ENCODE measurements at regions not wholly inside any gene's neighbourhood (a gene's known extent, or its start where the extent isn't known, plus 50 kb on each side); places are given as distances from the start of the nearest gene placed in this dataset.

- Histone ChIP-seq H3K9me3 (ENCODE audit: control insufficient read depth in 2 of 2, low read length in 2 of 2) (no peaks in the 10 kb centered on the region), H3K4me3 (ENCODE audit: low read depth, low read length) (no peak overlapping the region), H3K27me3 (ENCODE audit: control insufficient read depth, insufficient read depth, low read length) (no peaks in the 10 kb centered on the region), H3K27ac (ENCODE audit: insufficient read depth, low read length, poor library complexity, severe bottlenecking) (no peak overlapping the region), H3K36me3 (ENCODE audit: control insufficient read depth, insufficient read depth, low read length) (peaks cover 77% of the 10 kb centered on the region), H3K4me1 (ENCODE audit: control insufficient read depth, insufficient read depth, low read length, poor library complexity, severe bottlenecking) (no peaks in the 10 kb centered on the region)
- ATAC-seq (ENCODE audit: low read depth in 2 of 2) (no peak), DNase-seq (no peak)
- H3K36me3 Mint-ChIP-seq: peaks cover 46% of the 10 kb centered on the region
- no peak overlapping the region for H3K4me3 Mint-ChIP-seq
- H3K4me1 Mint-ChIP-seq: peaks cover 0 to 7% (median 2%) of the 10 kb centered on the region in 4 donors
- no peaks in the 10 kb centered on the region for H3K27me3 Mint-ChIP-seq
- no peak overlapping the region for H3K27ac Mint-ChIP-seq
- H3K9me3 Mint-ChIP-seq: no peaks in the 10 kb centered on the region
Measured at GRCh38 chr4:122305853-122306252, 73.0 kb upstream of the ADAD1 start.

DNA sequence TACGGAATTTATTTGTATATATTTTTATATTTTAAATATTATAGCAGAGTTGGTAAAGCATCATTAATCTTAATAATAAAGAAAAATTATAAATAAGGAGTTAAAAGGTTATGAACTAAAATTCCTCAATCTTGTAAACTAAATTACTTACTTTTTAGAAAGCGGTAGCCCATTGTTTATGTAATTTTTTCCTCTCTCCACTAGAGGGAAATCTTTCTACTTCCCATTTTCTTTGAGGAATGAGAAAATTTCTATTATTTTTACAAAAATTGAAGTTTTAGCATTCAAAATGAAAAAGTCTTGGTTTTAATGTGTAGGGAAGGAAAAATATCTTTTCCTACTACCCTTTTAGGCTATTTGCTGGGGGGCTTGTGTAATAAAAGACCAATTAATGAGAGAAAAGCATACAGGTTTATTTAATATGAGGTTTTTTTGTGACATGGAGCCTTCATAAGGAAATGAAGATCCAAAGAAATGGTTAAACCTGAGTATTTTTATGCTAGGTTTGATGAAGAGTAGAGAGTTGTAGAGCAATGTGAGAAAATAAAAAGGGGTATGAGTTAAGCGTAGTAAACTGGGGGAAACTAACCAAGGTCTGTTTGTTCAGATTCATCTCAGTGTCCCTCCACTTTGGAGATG, 68.7 kb upstream of the ADAD1 start:
- Histone ChIP-seq H3K27me3 (ENCODE audit: control insufficient read depth, insufficient read depth, low read length) (no peaks in the 10 kb centered on the region), H3K36me3 (ENCODE audit: control insufficient read depth, insufficient read depth, low read length) (peaks cover 76% of the 10 kb centered on the region)

DNA sequence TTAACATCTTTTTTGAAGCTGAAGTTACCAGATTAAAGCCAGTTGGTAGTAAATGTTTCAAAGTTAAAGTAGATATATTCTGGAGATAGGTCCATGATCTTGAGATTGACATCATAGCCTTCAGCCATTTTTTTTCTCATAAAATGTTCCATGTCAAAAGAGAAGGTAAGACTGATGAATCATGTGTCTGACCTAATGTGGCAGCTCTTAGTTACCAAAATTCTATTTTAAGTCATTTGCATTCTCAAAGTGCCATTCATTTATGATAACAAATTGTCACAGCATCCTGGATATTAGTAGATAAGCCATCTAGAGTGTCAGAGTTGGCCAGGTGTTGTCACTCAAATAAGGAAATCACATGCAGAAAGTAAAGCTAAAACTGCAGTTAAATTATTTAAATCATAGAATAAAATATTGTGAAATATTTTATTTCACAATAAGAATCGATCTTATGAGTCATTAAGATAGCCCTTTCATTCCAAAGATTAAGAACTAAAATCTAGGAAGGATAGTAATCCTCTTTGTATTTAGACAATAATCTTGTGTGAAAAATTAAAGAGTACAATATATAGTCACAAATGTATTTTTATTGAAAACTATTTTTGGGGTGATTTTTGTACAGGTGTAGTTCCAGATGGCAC, 65.7 kb upstream of the ADAD1 start:
- DNase-seq: no peak
- Histone ChIP-seq H3K4me3 (ENCODE audit: low read depth, low read length) (no peak overlapping the region), H3K36me3 (ENCODE audit: control insufficient read depth, insufficient read depth, low read length) (peaks cover 86% of the 10 kb centered on the region), H3K9me3 (ENCODE audit: control insufficient read depth in 2 of 2, low read length in 2 of 2) (no peaks in the 10 kb centered on the region), H3K4me1 (ENCODE audit: control insufficient read depth, insufficient read depth, low read length, poor library complexity, severe bottlenecking) (no peaks in the 10 kb centered on the region), H3K27me3 (ENCODE audit: control insufficient read depth, insufficient read depth, low read length) (no peaks in the 10 kb centered on the region), H3K27ac (ENCODE audit: insufficient read depth, low read length, poor library complexity, severe bottlenecking) (no peak overlapping the region)
- Mint-ChIP-seq H3K27me3 (no peaks in the 10 kb centered on the region), H3K36me3 (peaks cover 51% of the 10 kb centered on the region), H3K9me3 (no peaks in the 10 kb centered on the region), H3K27ac (no peak overlapping the region), H3K4me1 (peaks cover 0 to 3% (median 1%) of the 10 kb centered on the region in 4 donors), H3K4me3 (no peak overlapping the region)
- no peak for ATAC-seq (ENCODE audit: low read depth in 2 of 2)

More for the DNA sequence above, 68.7 kb upstream of the ADAD1 start:
- H3K9me3 Mint-ChIP-seq: no peaks in the 10 kb centered on the region
- Histone ChIP-seq H3K4me1 (ENCODE audit: control insufficient read depth, insufficient read depth, low read length, poor library complexity, severe bottlenecking) (no peaks in the 10 kb centered on the region), H3K27ac (ENCODE audit: insufficient read depth, low read length, poor library complexity, severe bottlenecking) (no peak overlapping the region), H3K9me3 (ENCODE audit: control insufficient read depth in 2 of 2, low read length in 2 of 2) (no peaks in the 10 kb centered on the region), H3K4me3 (ENCODE audit: low read depth, low read length) (no peak overlapping the region)
- peak overlapping the region in 1 of 3 donors; percentile 18 for H3K27ac Mint-ChIP-seq
- no peaks in the 10 kb centered on the region for H3K27me3 Mint-ChIP-seq
- no peak for DNase-seq
- ATAC-seq (ENCODE audit: low read depth in 2 of 2): no peak
- H3K4me1 Mint-ChIP-seq: peaks cover 0 to 3% (median 1%) of the 10 kb centered on the region in 4 donors
- H3K4me3 Mint-ChIP-seq: no peak overlapping the region
- H3K36me3 Mint-ChIP-seq: peaks cover 44% of the 10 kb centered on the region

GRCh38 chr4:122326908-122327307, 51.9 kb upstream of the ADAD1 start:
- Histone ChIP-seq H3K36me3 (ENCODE audit: control insufficient read depth, insufficient read depth, low read length) (peaks cover 74% of the 10 kb centered on the region), H3K9me3 (ENCODE audit: control insufficient read depth in 2 of 2, low read length in 2 of 2) (no peaks in the 10 kb centered on the region), H3K4me3 (ENCODE audit: low read depth, low read length) (no peak overlapping the region), H3K4me1 (ENCODE audit: control insufficient read depth, insufficient read depth, low read length, poor library complexity, severe bottlenecking) (no peaks in the 10 kb centered on the region), H3K27ac (ENCODE audit: insufficient read depth, low read length, poor library complexity, severe bottlenecking) (no peak overlapping the region), H3K27me3 (ENCODE audit: control insufficient read depth, insufficient read depth, low read length) (no peaks in the 10 kb centered on the region)
- Mint-ChIP-seq H3K4me1 (peaks cover 5 to 17% (median 8%) of the 10 kb centered on the region in 4 donors), H3K4me3 (no peak overlapping the region), H3K27ac (no peak overlapping the region), H3K9me3 (peaks cover 0 to under 1% (median 0%) of the 10 kb centered on the region in 7 donors), H3K36me3 (peaks cover 38% of the 10 kb centered on the region), H3K27me3 (no peaks in the 10 kb centered on the region)
- DNase-seq: no peak
- no peak for ATAC-seq (ENCODE audit: low read depth in 2 of 2)

GRCh38 chr4:122328893-122329292, 49.9 kb upstream of the ADAD1 start:
- peaks cover 0 to 1% (median 0%) of the 10 kb centered on the region in 7 donors for H3K9me3 Mint-ChIP-seq
- DNase-seq: no peak
- Histone ChIP-seq H3K27me3 (ENCODE audit: control insufficient read depth, insufficient read depth, low read length) (no peaks in the 10 kb centered on the region), H3K27ac (ENCODE audit: insufficient read depth, low read length, poor library complexity, severe bottlenecking) (no peak overlapping the region), H3K4me1 (ENCODE audit: control insufficient read depth, insufficient read depth, low read length, poor library complexity, severe bottlenecking) (no peaks in the 10 kb centered on the region), H3K36me3 (ENCODE audit: control insufficient read depth, insufficient read depth, low read length) (peaks cover 67% of the 10 kb centered on the region), H3K9me3 (ENCODE audit: control insufficient read depth in 2 of 2, low read length in 2 of 2) (no peaks in the 10 kb centered on the region), H3K4me3 (ENCODE audit: low read depth, low read length) (no peak overlapping the region)
- ATAC-seq (ENCODE audit: low read depth in 2 of 2): no peak
- no peaks in the 10 kb centered on the region for H3K27me3 Mint-ChIP-seq
- H3K36me3 Mint-ChIP-seq: peaks cover 32% of the 10 kb centered on the region
- no peak overlapping the region for H3K4me3 Mint-ChIP-seq
- H3K4me1 Mint-ChIP-seq: peaks cover 4 to 12% (median 5%) of the 10 kb centered on the region in 4 donors
- H3K27ac Mint-ChIP-seq: no peak overlapping the region

All from CD4-positive, CD25-positive, alpha-beta regulatory T cell (primary cell).